HL-60 (cell line): ENCODE measurements at regions not wholly inside any gene's neighbourhood (a gene's known extent, or its start where the extent isn't known, plus 50 kb on each side); places are given as distances from the start of the nearest gene placed in this dataset.

Source experiments
- DNase-seq, 2 experiments: peaks; one replicate each; pipeline ENCODE4 v3.0.0-alpha.2; 2010 to 2020; ENCODE audit warnings: low read depth in 1 of 2, low spot score in 1 of 2
- H3K27ac ChIP-seq: fragments of 250-450 bp; sonication (Bioruptor Pico); replicated peaks from 2 replicates; pipeline ENCODE4 v1.5.1; 2020; ENCODE audit warnings: mild to moderate bottlenecking, moderate library complexity
- H3K27me3 ChIP-seq: fragments of 250-450 bp; sonication (Bioruptor Pico); 2 replicates; pipeline ENCODE4 v1.5.1; 2021; ENCODE audit warnings: mild to moderate bottlenecking, moderate library complexity; ENCODE audit not compliant: insufficient read depth, poor library complexity, severe bottlenecking
- H3K4me3 ChIP-seq: replicated peaks from 2 replicates; pipeline ENCODE4 v1.5.1; 2011; ENCODE audit warnings: mild to moderate bottlenecking, control low read depth, low read length; ENCODE audit not compliant: insufficient read depth
- GABPA ChIP-seq: IDR thresholded peaks from 2 replicates; pipeline ENCODE4 v1.6.1; 2012; ENCODE audit warnings: low read depth
- POLR2AphosphoS5 ChIP-seq: IDR thresholded peaks from 2 replicates; pipeline ENCODE4 v1.6.1; 2012; ENCODE audit warnings: low read depth
- SPI1 ChIP-seq: IDR thresholded peaks from 2 replicates; pipeline ENCODE4 v1.6.1; 2012; ENCODE audit warnings: low read depth, mild to moderate bottlenecking, borderline replicate concordance
- TF ChIP-seq, protein P1 (sequence below): IDR thresholded peaks from 2 replicates; pipeline ENCODE4 v1.6.1; 2012; ENCODE audit warnings: low read depth; ENCODE audit not compliant: insufficient replicate concordance
- TF ChIP-seq, protein P2 (sequence below): IDR thresholded peaks from one replicate; pipeline ENCODE4 v1.5.1; 2011; ENCODE audit warnings: low read length, control low read depth, inconsistent platforms; ENCODE audit not compliant: insufficient read depth

- no peak overlapping the region for H3K4me3 ChIP-seq
- TF ChIP-seq, protein P1, sequence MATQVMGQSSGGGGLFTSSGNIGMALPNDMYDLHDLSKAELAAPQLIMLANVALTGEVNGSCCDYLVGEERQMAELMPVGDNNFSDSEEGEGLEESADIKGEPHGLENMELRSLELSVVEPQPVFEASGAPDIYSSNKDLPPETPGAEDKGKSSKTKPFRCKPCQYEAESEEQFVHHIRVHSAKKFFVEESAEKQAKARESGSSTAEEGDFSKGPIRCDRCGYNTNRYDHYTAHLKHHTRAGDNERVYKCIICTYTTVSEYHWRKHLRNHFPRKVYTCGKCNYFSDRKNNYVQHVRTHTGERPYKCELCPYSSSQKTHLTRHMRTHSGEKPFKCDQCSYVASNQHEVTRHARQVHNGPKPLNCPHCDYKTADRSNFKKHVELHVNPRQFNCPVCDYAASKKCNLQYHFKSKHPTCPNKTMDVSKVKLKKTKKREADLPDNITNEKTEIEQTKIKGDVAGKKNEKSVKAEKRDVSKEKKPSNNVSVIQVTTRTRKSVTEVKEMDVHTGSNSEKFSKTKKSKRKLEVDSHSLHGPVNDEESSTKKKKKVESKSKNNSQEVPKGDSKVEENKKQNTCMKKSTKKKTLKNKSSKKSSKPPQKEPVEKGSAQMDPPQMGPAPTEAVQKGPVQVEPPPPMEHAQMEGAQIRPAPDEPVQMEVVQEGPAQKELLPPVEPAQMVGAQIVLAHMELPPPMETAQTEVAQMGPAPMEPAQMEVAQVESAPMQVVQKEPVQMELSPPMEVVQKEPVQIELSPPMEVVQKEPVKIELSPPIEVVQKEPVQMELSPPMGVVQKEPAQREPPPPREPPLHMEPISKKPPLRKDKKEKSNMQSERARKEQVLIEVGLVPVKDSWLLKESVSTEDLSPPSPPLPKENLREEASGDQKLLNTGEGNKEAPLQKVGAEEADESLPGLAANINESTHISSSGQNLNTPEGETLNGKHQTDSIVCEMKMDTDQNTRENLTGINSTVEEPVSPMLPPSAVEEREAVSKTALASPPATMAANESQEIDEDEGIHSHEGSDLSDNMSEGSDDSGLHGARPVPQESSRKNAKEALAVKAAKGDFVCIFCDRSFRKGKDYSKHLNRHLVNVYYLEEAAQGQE = no peak
- TF ChIP-seq, protein P2, sequence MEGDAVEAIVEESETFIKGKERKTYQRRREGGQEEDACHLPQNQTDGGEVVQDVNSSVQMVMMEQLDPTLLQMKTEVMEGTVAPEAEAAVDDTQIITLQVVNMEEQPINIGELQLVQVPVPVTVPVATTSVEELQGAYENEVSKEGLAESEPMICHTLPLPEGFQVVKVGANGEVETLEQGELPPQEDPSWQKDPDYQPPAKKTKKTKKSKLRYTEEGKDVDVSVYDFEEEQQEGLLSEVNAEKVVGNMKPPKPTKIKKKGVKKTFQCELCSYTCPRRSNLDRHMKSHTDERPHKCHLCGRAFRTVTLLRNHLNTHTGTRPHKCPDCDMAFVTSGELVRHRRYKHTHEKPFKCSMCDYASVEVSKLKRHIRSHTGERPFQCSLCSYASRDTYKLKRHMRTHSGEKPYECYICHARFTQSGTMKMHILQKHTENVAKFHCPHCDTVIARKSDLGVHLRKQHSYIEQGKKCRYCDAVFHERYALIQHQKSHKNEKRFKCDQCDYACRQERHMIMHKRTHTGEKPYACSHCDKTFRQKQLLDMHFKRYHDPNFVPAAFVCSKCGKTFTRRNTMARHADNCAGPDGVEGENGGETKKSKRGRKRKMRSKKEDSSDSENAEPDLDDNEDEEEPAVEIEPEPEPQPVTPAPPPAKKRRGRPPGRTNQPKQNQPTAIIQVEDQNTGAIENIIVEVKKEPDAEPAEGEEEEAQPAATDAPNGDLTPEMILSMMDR = no peak
- TF ChIP-seq SPI1 = no peak
- no peak for TF ChIP-seq POLR2AphosphoS5
- TF ChIP-seq GABPA = no peak
These were observed 1295.1 kb upstream of the C9orf72 start for GRCh38 chr9:28868228-28868990.

GRCh38 chr9:28882529-28882928 is 1309.2 kb upstream of the C9orf72 start:
- no peak overlapping the region for H3K27ac ChIP-seq
- H3K4me3 ChIP-seq = no peak overlapping the region
- TF ChIP-seq, protein P2 = no peak
- TF ChIP-seq, protein P1 = no peak
- TF ChIP-seq SPI1 (no peak), POLR2AphosphoS5 (no peak), GABPA (no peak)
- no peaks in the 10 kb centered on the region for H3K27me3 ChIP-seq
- no peak for DNase-seq

More at GRCh38 chr9:28868228-28868990, 1295.1 kb upstream of the C9orf72 start:
- no peak for DNase-seq
- H3K27ac ChIP-seq = no peak overlapping the region
- no peaks in the 10 kb centered on the region for H3K27me3 ChIP-seq

DNA sequence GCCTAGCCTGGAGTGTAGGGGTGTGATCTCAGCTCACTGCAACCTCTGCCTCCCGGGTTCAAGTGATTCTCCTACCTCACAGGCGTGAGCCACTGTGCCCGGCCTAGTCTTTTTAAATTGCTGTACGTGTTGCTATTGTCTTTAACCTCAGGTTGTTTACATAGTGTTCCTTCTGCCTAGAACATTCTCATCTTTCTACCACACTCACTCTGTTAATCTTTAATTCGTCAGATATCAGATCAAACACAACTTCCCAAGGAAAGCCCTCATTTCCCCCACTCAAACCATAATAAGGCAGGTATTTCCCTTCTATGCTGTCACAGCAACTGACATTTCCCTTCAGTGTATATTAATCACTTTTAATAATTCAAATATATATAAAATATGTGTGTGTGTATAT is 1310.0 kb upstream of the C9orf72 start:
- Histone ChIP-seq H3K4me3 (no peak overlapping the region), H3K27me3 (no peaks in the 10 kb centered on the region), H3K27ac (no peak overlapping the region)
- no peak for DNase-seq
- TF ChIP-seq, protein P1 = no peak
- TF ChIP-seq, protein P2 = no peak
- no peak for TF ChIP-seq GABPA
- TF ChIP-seq POLR2AphosphoS5 = no peak
- TF ChIP-seq SPI1 = no peak
